Gastrocnemius medialis (tissue), 4 donors: ENCODE measurements at regions not wholly inside any gene's neighbourhood (a gene's known extent, or its start where the extent isn't known, plus 50 kb on each side); places are given as distances from the start of the nearest gene placed in this dataset.

Source experiments
- CTCF ChIP-seq, 5 experiments: fragments of 450-650 bp in 3 of 5; fragments of 200-600 bp in 2 of 5; sonication (generic) in 2 of 5; IDR thresholded peaks in 4 of 5; conservative IDR thresholded peaks in 1 of 5; 1 replicate in 4 of 5; 2 replicates in 1 of 5; pipeline ENCODE4 v1.5.1; 2016 to 2019; ENCODE audit warnings: antibody characterized with exemption in 5 of 5, mild to moderate bottlenecking in 3 of 5, moderate library complexity in 3 of 5
- POLR2A ChIP-seq, 2 donors: fragments of 450-650 bp; IDR thresholded peaks; one replicate each; pipeline ENCODE4 v1.6.1; 2017; ENCODE audit warnings: antibody characterized with exemption in 2 of 2, mild to moderate bottlenecking in 2 of 2, moderate library complexity in 2 of 2

- no peak for TF ChIP-seq CTCF (IDR thresholded peaks at IDR 0.05 in 4 of 5, conservative IDR thresholded peaks at IDR 0.05 in 1 of 5)
- TF ChIP-seq POLR2A (IDR thresholded peaks at IDR 0.05): no peak
Observed at GRCh38 chr1:181259026-181259745, 170.7 kb downstream of the IER5 start.
